HL-60/S4 (cell line): ENCODE measurements at regions not wholly inside any gene's neighbourhood (a gene's known extent, or its start where the extent isn't known, plus 50 kb on each side); places are given as distances from the start of the nearest gene placed in this dataset.
"Not testable (repeated sequence)": the region's sequence is repeated elsewhere in the genome, so short reads cannot be mapped to it uniquely, and the experiment has no call there.

Experiments used
- in situ Hi-C: fragments of 300-500 bp; cut with MboI; formaldehyde crosslinking; loops from 2 replicates; pipeline ENCODE4 v1.14.3; 2022; ENCODE audit warnings: low sequenced_read_pairs

DNA sequence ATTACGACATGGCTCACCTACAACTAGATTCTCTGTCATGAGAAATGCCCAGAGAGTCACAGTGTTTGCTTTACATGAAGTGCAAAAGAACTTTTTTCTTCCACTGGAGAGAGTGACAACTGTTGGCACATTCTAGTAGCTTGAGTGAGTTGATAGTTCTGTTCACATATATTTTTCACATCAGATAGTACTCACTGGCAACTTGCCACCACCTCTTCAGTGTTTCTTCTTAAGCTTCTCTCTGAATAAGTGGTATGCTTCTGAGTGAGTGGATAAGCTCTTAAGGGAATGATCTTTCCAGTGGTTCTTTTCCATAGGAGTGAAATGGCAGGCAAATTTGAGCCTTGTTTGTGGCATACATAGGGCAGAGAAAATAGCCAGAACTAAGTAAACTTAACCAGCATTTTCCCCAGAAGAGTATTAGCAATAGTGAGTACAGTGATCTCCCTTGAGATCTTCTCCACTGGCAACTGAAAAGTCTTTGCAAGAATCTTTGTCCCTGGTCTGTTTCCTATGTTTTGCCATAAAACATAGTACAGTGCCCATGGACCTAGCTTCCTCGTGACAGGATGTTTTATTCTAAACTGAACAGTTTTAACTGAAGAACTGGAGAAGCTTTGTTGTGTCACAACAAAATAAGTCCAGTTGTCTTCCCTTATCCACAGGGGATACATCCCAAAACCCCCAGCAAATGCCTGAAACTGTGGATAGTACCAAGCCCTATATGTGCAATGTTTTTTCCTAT is 125.4 kb upstream of the CDK13 start:
- in situ Hi-C loops = no loop called here

DNA sequence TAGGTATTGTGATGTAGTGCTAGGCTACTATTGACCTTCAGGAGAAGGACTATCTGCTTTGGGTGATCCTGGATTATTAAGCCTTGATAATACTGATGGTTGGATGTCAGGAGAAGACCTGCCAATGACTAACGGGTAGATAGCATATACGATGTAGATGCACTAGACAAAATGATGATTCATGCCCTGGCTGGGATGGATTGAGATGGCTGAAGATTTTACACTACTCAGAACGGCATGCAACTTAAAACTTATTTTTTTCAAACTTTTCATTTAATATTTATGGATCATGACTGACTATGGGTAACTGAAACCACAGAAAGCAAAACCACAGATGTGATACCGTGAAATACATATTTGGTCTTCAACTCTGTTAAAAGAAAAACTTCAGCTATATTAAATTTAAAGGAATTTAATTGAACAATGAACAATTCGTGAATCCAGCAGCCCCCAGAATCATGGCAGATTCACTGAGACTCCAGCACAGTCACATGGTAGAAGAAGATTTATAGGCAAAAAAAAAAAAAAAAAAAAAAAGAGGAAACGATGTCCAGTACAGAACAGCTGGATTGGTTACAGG is 124.6 kb upstream of the CDK13 start:
- in situ Hi-C loops = no loop called here

DNA sequence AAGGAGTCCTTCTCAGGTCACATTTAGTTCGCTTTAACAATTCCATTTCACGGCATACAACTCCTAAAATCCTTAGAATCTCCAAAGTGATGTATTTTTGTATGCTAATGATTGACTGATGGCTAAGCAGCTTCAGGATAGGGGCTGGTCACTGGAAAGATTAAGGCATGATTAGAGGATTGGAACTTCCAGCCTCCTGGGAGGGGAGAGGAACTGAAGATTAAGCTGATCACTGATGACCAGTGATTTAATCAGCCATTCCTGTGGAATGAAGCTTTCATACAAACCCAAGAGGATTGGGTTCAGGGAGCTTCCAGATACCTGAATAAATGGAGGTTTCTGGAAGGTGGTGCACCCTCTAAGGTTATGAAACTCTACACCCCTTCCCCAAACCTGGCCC is 123.9 kb upstream of the CDK13 start:
- in situ Hi-C loops = no loop called here

DNA sequence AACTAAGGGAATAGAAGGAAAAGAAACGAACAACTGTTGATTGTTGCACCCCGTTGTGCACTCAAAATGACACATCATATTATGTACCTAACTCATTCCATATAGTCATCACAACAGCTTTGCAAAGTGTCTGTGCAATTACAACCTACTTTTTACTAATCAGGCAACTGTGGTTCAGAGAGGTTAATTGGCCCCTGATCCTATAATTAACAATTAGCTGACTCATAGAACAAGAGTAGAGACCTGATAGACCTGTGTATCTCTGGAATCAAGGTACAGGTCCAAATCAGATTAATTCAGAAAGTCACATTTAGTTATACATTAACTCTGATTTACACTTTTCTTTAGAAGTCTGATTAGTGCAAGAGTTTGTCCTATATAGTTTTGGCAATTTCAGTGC is 122.5 kb upstream of the CDK13 start:
- in situ Hi-C loops = no loop called here

DNA sequence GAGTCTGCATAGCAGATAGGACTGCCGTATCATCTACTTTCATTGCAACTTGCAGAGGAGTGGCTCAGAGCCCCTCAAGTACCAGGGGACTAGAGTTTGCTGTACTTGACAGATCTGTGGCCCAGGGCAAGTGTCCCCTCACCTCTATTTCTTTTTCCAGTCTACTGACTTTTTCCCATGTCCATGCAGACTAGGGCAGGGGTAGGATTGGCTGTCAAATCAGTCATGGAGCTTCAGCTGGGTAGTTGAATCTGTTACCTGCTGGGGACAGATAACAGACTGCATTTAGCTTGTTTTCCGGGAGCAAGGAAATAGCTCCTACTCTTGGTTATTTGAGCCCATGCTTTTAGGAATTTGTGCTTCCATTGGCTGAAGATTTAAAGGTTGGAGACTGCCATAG is 121.0 kb upstream of the CDK13 start:
- in situ Hi-C loops = no loop called here

DNA sequence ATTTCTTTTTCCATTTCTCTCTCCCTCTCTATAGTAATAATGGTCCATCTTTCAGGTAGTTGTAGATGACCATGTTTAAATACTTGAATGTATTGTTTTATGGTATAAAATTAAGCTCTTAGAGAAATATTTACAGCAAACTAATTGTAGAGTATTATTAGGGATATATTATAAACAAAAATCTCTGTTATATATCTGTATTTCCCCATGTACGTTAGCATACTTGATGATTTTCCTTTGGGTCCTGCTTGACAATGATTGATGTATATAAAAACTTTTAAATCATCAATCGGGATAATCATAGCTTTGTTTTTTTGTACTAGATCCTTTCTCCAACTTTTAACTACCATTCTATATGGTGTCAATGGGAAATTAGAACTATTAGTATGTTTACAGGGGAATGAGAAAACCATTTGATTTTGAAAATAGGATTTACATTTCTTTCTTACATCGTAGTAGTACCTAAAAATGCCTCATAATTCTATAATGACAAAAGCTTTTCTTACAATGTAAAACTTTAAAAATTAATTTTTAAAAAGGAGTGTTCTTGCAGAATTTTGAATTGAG is 117.5 kb upstream of the CDK13 start:
- in situ Hi-C loops = no loop called here

DNA sequence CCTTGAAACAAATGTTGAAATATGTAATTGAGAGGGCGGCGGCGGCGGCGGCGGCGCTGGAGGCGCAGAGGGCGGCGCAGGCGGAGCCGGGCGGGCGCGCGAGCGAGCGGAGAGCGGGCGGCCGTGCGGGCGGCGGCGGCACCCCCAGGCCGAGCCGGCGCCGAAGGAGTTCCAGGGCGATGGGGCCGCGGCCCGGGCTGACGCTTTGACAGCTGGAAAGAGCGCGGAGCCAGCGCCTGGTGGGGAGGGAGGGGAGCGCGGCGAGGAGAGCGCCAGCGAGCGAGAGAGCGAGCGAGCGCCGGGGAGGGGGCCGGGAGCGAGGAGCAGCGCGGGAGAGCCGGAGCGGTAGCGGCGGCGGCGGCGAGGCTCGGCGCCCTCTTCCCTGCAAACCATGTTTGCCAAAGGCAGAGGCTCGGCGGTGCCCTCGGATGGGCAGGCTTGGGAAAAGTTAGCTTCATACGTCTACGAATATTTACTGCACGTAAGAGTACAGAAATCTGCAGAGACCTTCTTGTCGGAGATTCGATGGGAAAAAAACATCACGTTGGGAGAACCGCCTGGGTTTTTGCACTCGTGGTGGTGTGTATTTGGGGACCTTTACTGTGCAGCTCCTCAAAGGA is 116.8 kb upstream of the CDK13 start:
- in situ Hi-C loops = not testable (repeated sequence)

DNA sequence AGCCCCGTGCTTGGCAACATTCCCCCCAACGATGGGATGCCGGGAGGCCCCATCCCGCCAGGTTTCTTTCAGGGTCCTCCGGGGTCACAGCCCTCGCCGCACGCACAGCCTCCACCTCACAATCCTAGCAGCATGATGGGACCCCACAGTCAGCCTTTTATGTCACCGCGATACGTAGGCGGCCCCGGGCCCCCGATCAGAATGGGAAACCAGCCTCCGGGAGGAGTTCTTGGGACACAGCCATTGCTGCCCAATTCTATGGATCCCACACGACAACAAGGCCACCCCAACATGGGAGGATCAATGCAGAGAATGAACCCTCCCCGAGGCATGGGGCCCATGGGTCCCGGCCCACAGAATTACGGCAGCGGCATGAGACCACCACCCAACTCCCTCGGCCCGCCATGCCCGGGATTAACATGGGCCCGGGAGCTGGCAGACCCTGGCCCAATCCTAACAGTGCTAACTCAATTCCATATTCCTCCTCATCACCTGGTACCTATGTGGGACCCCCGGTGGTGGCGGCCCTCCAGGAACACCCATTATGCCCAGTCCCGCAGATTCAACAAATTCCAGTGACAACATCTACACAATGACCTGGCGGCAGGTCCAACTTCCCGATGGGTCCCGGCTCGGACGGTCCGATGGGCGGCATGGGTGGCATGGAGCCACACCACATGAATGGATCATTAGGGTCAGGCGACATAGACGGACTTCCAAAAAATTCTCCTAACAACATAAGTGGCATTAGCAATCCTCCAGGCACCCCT is 116.0 kb upstream of the CDK13 start:
- in situ Hi-C loops = not testable (repeated sequence)

DNA sequence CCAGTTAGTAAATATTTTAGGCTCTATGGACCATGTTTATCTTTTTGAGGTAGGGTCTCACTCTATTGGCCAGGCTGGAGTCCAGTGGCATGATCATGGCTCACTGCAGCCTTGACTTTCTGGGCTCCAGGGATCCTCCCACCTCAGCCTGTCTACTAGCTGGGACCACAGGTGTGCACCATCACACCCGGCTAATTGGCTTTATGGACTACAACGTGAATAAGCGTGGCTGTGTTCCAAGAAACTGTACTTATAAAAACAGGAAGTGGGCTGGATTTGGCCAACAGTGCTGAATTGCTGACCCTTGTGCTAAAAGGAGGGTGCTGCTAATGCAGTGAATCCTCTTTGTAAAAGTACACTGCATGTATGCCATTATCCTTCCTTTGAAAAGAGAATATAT is 111.7 kb upstream of the CDK13 start:
- in situ Hi-C loops = no loop called here

DNA sequence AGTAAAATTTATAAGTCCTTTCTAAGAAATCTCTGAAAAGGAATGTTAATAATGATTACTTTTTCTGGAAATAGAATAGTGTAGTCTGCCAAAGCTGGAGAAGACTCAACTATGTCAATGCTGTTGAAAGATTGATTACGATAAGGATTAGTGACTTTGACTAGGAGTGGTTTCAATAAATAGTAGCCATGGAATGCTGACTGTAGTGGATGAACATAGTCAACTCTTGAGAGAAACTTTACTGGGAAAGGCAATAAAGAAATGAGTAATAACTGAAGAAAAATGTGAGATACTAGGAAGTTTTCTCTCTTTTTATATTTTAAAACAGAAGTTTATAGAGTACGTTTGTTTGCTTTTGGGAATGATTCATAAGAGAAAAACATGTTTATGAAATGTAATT is 105.0 kb upstream of the CDK13 start:
- in situ Hi-C loops = no loop called here

DNA sequence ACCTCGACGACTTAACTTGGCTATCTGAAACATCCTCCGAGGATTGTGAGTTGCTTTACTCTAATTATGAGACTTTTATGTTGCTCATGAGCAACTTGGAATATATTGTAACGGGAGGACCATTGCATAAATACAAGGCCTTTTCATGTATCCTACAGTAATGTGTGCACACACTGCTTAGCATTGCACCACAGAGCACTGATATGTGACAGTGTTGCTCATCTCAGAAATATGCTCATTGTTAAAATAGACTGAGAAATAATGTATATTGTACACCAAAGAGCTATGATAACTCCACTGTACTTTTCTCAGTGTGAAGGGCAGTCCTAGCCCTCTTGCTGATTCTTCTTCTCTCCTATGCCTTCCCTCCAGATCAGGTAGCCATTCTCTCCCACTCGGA is 102.8 kb upstream of the CDK13 start:
- in situ Hi-C loops = no loop called here

DNA sequence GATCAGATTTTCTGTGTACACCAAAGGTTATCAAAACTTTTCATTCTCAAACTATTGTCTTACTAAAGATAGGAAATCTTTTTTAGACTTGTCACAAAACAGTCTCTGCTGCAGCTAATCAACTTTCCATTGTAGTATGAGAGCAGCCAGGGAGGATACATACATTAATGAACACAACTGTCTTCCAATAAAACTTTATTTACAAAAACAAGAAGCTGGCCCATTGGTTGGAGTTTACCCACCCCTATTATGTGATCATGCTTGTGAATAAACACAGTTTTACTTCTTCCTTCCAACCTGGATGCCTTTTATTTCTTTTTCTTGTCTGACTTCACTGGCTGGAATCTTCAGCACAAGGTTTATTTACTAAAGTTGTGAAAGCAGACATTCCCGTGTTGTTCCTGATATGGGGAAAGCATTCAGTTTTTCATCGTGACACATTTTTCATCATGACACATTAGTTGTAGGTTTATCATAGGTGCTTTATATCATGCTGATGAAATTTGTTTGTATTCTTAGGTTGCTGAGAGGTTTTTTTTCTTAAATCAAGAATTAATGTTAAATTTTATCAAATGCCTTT is 98.5 kb upstream of the CDK13 start:
- in situ Hi-C loops = no loop called here

DNA sequence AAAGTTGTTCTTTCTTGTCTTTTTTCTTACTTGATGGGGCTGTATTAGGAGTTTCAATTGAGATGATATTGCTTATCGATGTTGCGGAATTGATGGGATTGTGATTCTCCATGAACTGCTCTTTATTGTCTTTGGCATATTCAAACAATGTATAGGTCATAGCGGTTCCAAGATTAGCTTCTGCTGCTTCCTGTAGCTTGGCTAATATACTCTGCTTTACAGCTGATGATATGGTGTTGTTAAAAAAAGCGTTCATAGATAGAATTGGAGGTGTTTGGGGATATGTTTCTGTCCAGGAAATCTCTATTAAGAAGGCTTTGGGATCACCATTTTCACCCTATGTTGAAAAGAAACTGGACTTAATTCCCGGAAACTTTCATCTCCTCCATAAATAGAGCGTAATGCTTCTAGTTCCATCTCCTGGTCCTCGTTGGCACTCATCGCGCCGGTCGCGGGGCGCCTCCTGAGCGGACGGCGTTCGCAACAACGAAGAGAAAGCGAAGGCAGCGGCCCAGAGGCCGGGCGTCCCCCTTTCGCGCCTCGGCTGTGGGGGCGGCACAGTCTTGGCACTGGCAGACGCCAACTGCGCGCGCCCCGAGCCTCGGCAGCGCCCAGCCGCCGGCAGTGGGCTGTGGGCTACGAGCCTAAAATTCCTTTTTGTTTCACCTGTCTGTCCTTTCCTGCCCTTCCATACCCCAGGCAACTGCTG is 95.3 kb upstream of the CDK13 start:
- in situ Hi-C loops = not testable (repeated sequence)

DNA sequence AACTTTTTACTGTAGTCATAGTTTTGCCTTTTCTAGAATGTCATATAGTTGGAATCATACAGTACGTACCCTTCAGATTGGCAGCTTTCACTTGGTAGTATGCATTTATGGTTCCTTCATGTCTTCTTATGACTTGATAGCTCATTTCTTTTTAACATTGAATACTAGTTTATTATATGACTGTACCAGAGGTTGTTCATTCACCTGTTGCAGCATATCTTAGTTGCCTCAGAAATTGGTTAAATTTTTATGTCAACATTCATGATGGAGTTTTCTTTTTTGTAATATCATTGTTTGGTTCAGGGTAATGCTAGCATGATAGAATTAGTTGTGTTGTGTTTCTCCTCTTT is 94.8 kb upstream of the CDK13 start:
- in situ Hi-C loops = no loop called here

DNA sequence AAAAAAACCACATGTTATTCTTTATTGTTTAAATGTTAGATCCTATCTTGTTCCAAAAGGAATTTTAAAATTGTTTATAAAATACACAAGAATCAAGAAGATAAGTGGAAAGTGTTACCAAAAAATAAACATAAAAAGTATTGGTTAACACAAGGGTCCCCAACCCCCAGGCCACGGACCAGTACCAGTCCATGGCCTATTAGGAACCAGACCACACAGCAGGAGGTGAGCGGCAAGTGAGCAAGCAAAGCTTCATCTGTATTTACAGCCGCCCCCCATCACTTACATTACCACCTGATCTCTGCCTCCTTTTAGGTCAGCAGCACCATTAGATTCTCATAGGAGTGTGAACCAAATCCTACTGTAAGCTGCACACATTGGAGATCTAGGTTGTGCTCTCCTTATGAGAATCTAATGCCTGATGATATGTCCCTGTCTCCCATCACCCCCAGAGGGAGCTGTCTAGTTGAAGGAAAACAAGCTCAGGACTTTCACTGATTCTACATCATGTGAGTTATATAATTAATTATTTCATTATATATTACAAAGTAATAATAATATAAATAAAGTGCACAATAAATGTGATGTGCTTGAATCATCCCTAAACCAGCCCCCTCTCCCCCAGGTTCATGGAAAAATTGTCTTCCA is 86.3 kb upstream of the CDK13 start:
- in situ Hi-C loops = not testable (repeated sequence)

DNA sequence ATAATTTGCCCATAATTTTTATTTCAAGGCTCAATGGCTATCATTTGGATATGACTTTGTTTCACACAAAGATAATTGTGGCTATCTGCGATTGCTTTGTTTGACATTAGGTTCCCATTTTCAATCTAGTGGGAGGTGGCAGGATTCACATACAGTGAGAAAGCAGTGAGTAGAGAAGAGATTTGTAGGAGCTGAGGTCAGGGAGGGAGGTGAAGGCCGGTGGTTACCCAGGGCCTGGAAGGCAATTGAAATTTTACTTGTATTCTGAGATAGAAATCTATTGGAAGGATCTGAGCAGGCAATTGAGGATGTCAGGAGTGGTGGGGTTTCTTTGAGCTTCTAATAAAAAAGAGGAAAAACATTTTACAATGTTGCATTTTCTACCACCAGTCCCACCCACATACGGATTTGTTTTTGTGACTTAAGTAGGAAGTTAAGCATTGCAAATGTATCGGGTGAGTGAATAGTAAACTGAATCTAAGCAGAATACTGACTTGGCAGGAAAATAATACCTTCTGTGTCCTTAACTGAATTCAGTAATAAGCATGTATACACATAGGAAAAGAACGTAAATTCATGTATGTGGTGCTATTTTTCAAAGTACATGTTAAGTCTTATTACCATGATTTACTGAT is 80.1 kb upstream of the CDK13 start:
- in situ Hi-C loops = not testable (repeated sequence)

DNA sequence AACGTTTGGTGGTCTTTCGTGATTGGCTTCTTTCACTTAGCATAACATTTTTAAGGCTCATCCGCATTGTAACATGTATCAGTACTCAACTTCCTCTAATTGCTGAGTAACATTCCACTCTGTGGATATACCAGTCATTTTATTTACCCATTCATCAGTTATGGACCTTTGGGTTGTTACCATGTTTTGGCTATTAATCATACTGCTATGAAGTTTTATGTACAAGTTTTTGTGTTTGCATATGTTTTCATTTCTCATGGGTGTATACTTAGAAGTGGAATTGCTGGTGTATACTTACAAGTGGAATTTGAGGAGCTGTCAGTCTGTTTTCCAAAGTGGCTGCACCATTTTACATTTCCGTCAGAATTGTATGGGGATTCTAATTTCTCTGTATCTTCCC is 78.4 kb upstream of the CDK13 start:
- in situ Hi-C loops = not testable (repeated sequence)

DNA sequence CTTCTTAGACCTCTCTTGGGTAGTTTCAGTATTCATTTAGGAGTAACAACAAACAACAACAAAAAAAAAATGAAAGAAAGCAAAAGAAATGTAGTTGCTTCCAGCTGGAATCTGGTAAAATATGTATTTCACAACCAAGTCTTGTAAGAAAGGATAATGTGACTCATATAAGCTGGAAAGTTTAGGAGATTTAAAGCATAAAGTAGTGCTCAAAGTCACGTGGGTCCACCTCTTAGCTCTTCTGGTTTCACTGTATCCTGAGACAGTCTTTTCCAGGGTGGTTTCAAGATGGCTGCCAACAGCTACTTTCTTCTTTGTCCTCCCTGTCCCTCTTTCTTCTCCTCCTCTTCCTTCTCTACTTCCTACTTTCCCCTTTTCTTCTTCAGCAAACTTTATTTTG is 69.5 kb upstream of the CDK13 start:
- in situ Hi-C loops = no loop called here

DNA sequence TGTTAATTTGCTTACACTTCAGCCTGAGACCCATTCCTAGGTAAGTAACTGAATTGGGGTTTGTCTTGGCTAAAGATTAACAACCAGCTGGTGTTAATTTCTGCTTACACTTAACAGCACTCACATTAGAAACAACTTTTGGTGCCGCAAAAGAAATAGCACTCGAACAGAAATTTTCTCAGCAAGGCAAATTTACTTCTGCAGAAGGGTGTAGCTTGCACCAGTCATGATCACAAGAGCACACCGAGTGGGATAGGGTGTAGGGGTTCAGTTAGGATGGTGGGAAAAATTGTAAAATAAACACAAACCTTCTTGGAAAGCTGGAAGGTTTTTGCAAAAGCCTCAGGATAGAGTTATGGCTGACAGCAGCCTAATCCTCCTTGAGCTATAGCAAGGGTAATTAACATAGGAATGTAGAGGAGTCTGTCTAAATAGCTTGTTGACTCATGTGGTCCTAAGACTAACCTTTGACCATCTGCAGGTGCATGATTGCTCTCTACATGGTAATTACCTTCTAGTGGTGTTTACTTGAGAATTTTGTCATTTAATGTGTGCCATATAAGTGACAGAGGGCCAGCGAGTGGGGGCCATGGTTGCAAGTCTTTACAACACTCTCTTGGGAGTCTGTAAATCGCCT is 67.8 kb upstream of the CDK13 start:
- in situ Hi-C loops = no loop called here
